Activated naive CD8-positive, alpha-beta T cell treated with anti-CD3 and anti-CD28 coated beads, Interleukin-2, amount 10 ng/mL, durations not matched to agents 7 days and 5 days (primary cell): ENCODE measurements at regions not wholly inside any gene's neighbourhood (a gene's known extent, or its start where the extent isn't known, plus 50 kb on each side); places are given as distances from the start of the nearest gene placed in this dataset.

Experiments
- ATAC-seq: fragments of 150-1000 bp; cut with Tn5 transposase; one replicate; pipeline ENCODE4 v1.10.0; 2021; ENCODE audit warnings: low read depth, moderate library complexity
- POLR2A ChIA-PET: fragments of 350-600 bp; sonication (Branson Sonifier 250); formaldehyde crosslinking; loops from one replicate; lab custom pipeline; 2021; ENCODE audit warnings: antibody characterized with exemption; lab: Charles Lee
- DNase-seq: peaks from one replicate; pipeline ENCODE4 v3.0.0; 2021
- H3K27ac Mint-ChIP-seq: one replicate; pipeline ENCODE4 v1.8.0; 2022; ENCODE audit warnings: mild to moderate bottlenecking, mixed read lengths
- H3K27me3 Mint-ChIP-seq: one replicate; pipeline ENCODE4 v1.8.0; 2022; ENCODE audit warnings: mild to moderate bottlenecking, moderate library complexity, mixed read lengths
- H3K36me3 Mint-ChIP-seq: one replicate; pipeline ENCODE4 v1.8.0; 2021; ENCODE audit warnings: mild to moderate bottlenecking, mixed read lengths
- H3K4me1 Mint-ChIP-seq: one replicate; pipeline ENCODE4 v1.8.0; 2021; ENCODE audit warnings: mixed read lengths
- H3K4me3 Mint-ChIP-seq: one replicate; pipeline ENCODE4 v1.8.0; 2022; ENCODE audit warnings: mild to moderate bottlenecking, moderate library complexity, mixed read lengths
- H3K9me3 Mint-ChIP-seq: one replicate; pipeline ENCODE4 v1.8.0; 2021; ENCODE audit warnings: mixed read lengths

GRCh38 chr1:199403531-199404116 lies 623.9 kb upstream of the NR5A2 start:
- no peak overlapping the region for H3K27ac Mint-ChIP-seq
- peaks cover 4% of the 10 kb centered on the region for H3K27me3 Mint-ChIP-seq
- H3K36me3 Mint-ChIP-seq = no peaks in the 10 kb centered on the region
- peaks cover 4% of the 10 kb centered on the region for H3K9me3 Mint-ChIP-seq
- DNase-seq = no peak
- no peak for ATAC-seq
- peaks cover 4% of the 10 kb centered on the region for H3K4me1 Mint-ChIP-seq
- no peak overlapping the region for H3K4me3 Mint-ChIP-seq
- POLR2A ChIA-PET = no interaction called here

- H3K36me3 Mint-ChIP-seq = no peaks in the 10 kb centered on the region
- POLR2A ChIA-PET = no interaction called here
- peaks cover 4% of the 10 kb centered on the region for H3K9me3 Mint-ChIP-seq
- H3K4me1 Mint-ChIP-seq = peaks cover 4% of the 10 kb centered on the region
- H3K4me3 Mint-ChIP-seq = no peak overlapping the region
- H3K27ac Mint-ChIP-seq = no peak overlapping the region
- no peak for ATAC-seq
- peaks cover 4% of the 10 kb centered on the region for H3K27me3 Mint-ChIP-seq
- DNase-seq = no peak
Measured at GRCh38 chr1:199404191-199404590, 623.3 kb upstream of the NR5A2 start.

GRCh38 chr1:199404976-199405375 lies 622.5 kb upstream of the NR5A2 start:
- Mint-ChIP-seq H3K4me1 (peaks cover 3% of the 10 kb centered on the region), H3K27me3 (peaks cover 4% of the 10 kb centered on the region), H3K9me3 (peaks cover 4% of the 10 kb centered on the region), H3K36me3 (no peaks in the 10 kb centered on the region), H3K27ac (no peak overlapping the region), H3K4me3 (no peak overlapping the region)
- ATAC-seq = no peak
- no peak for DNase-seq
- POLR2A ChIA-PET = no interaction called here

GRCh38 chr1:199405634-199406196 lies 621.8 kb upstream of the NR5A2 start:
- no peak overlapping the region for H3K27ac Mint-ChIP-seq
- peaks cover 4% of the 10 kb centered on the region for H3K9me3 Mint-ChIP-seq
- H3K4me3 Mint-ChIP-seq = no peak overlapping the region
- H3K27me3 Mint-ChIP-seq = peaks cover 6% of the 10 kb centered on the region
- POLR2A ChIA-PET = no interaction called here
- ATAC-seq (no peak), DNase-seq (no peak)
- H3K36me3 Mint-ChIP-seq = no peaks in the 10 kb centered on the region
- no peaks in the 10 kb centered on the region for H3K4me1 Mint-ChIP-seq

GRCh38 chr1:199410462-199410861 lies 617.0 kb upstream of the NR5A2 start:
- Mint-ChIP-seq H3K4me1 (no peaks in the 10 kb centered on the region), H3K9me3 (peaks cover 4% of the 10 kb centered on the region), H3K36me3 (no peaks in the 10 kb centered on the region), H3K27ac (no peak overlapping the region), H3K4me3 (no peak overlapping the region), H3K27me3 (peaks cover 4% of the 10 kb centered on the region)
- DNase-seq (no peak), ATAC-seq (no peak)
- POLR2A ChIA-PET = no interaction called here

- no peaks in the 10 kb centered on the region for H3K36me3 Mint-ChIP-seq
- ATAC-seq (no peak), DNase-seq (no peak)
- no peak overlapping the region for H3K4me3 Mint-ChIP-seq
- H3K27ac Mint-ChIP-seq = no peak overlapping the region
- POLR2A ChIA-PET = no interaction called here
- peaks cover 3% of the 10 kb centered on the region for H3K9me3 Mint-ChIP-seq
- peaks cover 4% of the 10 kb centered on the region for H3K27me3 Mint-ChIP-seq
- no peaks in the 10 kb centered on the region for H3K4me1 Mint-ChIP-seq
Measured at GRCh38 chr1:199411506-199411905, 616.0 kb upstream of the NR5A2 start.

- no peaks in the 10 kb centered on the region for H3K4me1 Mint-ChIP-seq
- peaks cover 4% of the 10 kb centered on the region for H3K9me3 Mint-ChIP-seq
- ATAC-seq (no peak), DNase-seq (no peak)
- H3K36me3 Mint-ChIP-seq = no peaks in the 10 kb centered on the region
- POLR2A ChIA-PET = no interaction called here
- peaks cover 2% of the 10 kb centered on the region for H3K27me3 Mint-ChIP-seq
- H3K4me3 Mint-ChIP-seq = no peak overlapping the region
- H3K27ac Mint-ChIP-seq = no peak overlapping the region
Measured at GRCh38 chr1:199422206-199422605, 605.3 kb upstream of the NR5A2 start.

- no peaks in the 10 kb centered on the region for H3K4me1 Mint-ChIP-seq
- peaks cover 7% of the 10 kb centered on the region for H3K27me3 Mint-ChIP-seq
- DNase-seq = no peak
- no peaks in the 10 kb centered on the region for H3K36me3 Mint-ChIP-seq
- peaks cover 4% of the 10 kb centered on the region for H3K9me3 Mint-ChIP-seq
- no peak for ATAC-seq
- H3K4me3 Mint-ChIP-seq = no peak overlapping the region
- POLR2A ChIA-PET = no interaction called here
- no peak overlapping the region for H3K27ac Mint-ChIP-seq
Measured at GRCh38 chr1:199447906-199448305, 579.6 kb upstream of the NR5A2 start.

- no peak overlapping the region for H3K27ac Mint-ChIP-seq
- H3K9me3 Mint-ChIP-seq = peaks cover 4% of the 10 kb centered on the region
- no peaks in the 10 kb centered on the region for H3K36me3 Mint-ChIP-seq
- no peak for ATAC-seq
- no peaks in the 10 kb centered on the region for H3K4me1 Mint-ChIP-seq
- no peak for DNase-seq
- H3K4me3 Mint-ChIP-seq = no peak overlapping the region
- POLR2A ChIA-PET = no interaction called here
- peaks cover 7% of the 10 kb centered on the region for H3K27me3 Mint-ChIP-seq
Measured at GRCh38 chr1:199448646-199449045, 578.9 kb upstream of the NR5A2 start.

GRCh38 chr1:199449221-199449620 lies 578.3 kb upstream of the NR5A2 start:
- ATAC-seq (no peak), DNase-seq (no peak)
- Mint-ChIP-seq H3K27me3 (peaks cover 7% of the 10 kb centered on the region), H3K27ac (no peak overlapping the region), H3K4me3 (no peak overlapping the region), H3K4me1 (no peaks in the 10 kb centered on the region), H3K9me3 (peaks cover 4% of the 10 kb centered on the region), H3K36me3 (no peaks in the 10 kb centered on the region)
- POLR2A ChIA-PET = no interaction called here

GRCh38 chr1:199449681-199450080 lies 577.8 kb upstream of the NR5A2 start:
- peaks cover 7% of the 10 kb centered on the region for H3K27me3 Mint-ChIP-seq
- POLR2A ChIA-PET = no interaction called here
- no peaks in the 10 kb centered on the region for H3K36me3 Mint-ChIP-seq
- no peak overlapping the region for H3K4me3 Mint-ChIP-seq
- H3K4me1 Mint-ChIP-seq = no peaks in the 10 kb centered on the region
- DNase-seq (no peak), ATAC-seq (no peak)
- H3K9me3 Mint-ChIP-seq = peaks cover 4% of the 10 kb centered on the region
- H3K27ac Mint-ChIP-seq = no peak overlapping the region

GRCh38 chr1:199452627-199453026 lies 574.9 kb upstream of the NR5A2 start:
- H3K4me3 Mint-ChIP-seq = no peak overlapping the region
- H3K36me3 Mint-ChIP-seq = no peaks in the 10 kb centered on the region
- H3K9me3 Mint-ChIP-seq = no peaks in the 10 kb centered on the region
- DNase-seq (no peak), ATAC-seq (no peak)
- no peaks in the 10 kb centered on the region for H3K4me1 Mint-ChIP-seq
- H3K27me3 Mint-ChIP-seq = no peaks in the 10 kb centered on the region
- H3K27ac Mint-ChIP-seq = no peak overlapping the region
- POLR2A ChIA-PET = no interaction called here

GRCh38 chr1:199453723-199454122 lies 573.8 kb upstream of the NR5A2 start:
- POLR2A ChIA-PET = no interaction called here
- Mint-ChIP-seq H3K27me3 (no peaks in the 10 kb centered on the region), H3K27ac (no peak overlapping the region), H3K9me3 (no peaks in the 10 kb centered on the region), H3K36me3 (no peaks in the 10 kb centered on the region), H3K4me3 (no peak overlapping the region), H3K4me1 (no peaks in the 10 kb centered on the region)
- no peak for DNase-seq
- no peak for ATAC-seq

- H3K27me3 Mint-ChIP-seq = no peaks in the 10 kb centered on the region
- DNase-seq (no peak), ATAC-seq (no peak)
- H3K9me3 Mint-ChIP-seq = no peaks in the 10 kb centered on the region
- H3K27ac Mint-ChIP-seq = no peak overlapping the region
- no peak overlapping the region for H3K4me3 Mint-ChIP-seq
- no peaks in the 10 kb centered on the region for H3K36me3 Mint-ChIP-seq
- POLR2A ChIA-PET = no interaction called here
- H3K4me1 Mint-ChIP-seq = no peaks in the 10 kb centered on the region
Measured at GRCh38 chr1:199460933-199461332, 566.6 kb upstream of the NR5A2 start.
